Coronary artery (tissue), 2 donors: ENCODE measurements at regions not wholly inside any gene's neighbourhood (a gene's known extent, or its start where the extent isn't known, plus 50 kb on each side); places are given as distances from the start of the nearest gene placed in this dataset.

Source experiments
- DNase-seq: peaks from one replicate; pipeline ENCODE4 v3.0.0-alpha.2; 2017; ENCODE audit warnings: low spot score
- H3K27ac ChIP-seq, 2 donors: fragments of 200-600 bp; sonication (generic); one replicate each; pipeline ENCODE4 v1.5.1; 2016 to 2019
- H3K4me3 ChIP-seq: fragments of 200-600 bp; sonication (generic); 2 replicates; pipeline ENCODE4 v1.5.1; 2016; ENCODE audit warnings: mild to moderate bottlenecking, moderate library complexity
- CTCF ChIP-seq: fragments of 200-600 bp; sonication (generic); IDR thresholded peaks from one replicate; pipeline ENCODE4 v1.5.1; 2019; ENCODE audit warnings: antibody characterized with exemption

- H3K4me3 ChIP-seq, result no peak overlapping the region
- DNase-seq, result no peak
- TF ChIP-seq CTCF, result no peak
- H3K27ac ChIP-seq, result no peak overlapping the region
Observed at GRCh38 chr2:76415821-76416220, 705.1 kb upstream of the GCFC2 start.

GRCh38 chr2:76413436-76413835 is 702.7 kb upstream of the GCFC2 start:
- H3K4me3 ChIP-seq, result no peak overlapping the region
- no peak for TF ChIP-seq CTCF
- no peak overlapping the region for H3K27ac ChIP-seq
- no peak for DNase-seq

- no peak overlapping the region for H3K4me3 ChIP-seq
- H3K27ac ChIP-seq, result no peak overlapping the region
- TF ChIP-seq CTCF, result no peak
- no peak for DNase-seq
Observed at GRCh38 chr2:76406134-76406855, 695.6 kb upstream of the GCFC2 start.

- no peak for DNase-seq
- no peak overlapping the region for H3K4me3 ChIP-seq
- TF ChIP-seq CTCF, result no peak
- H3K27ac ChIP-seq, result no peak overlapping the region
Observed at GRCh38 chr2:76393356-76393755, 682.6 kb upstream of the GCFC2 start.

- DNase-seq, result no peak
- no peak overlapping the region for H3K27ac ChIP-seq
- TF ChIP-seq CTCF, result no peak
Observed at GRCh38 chr2:76391678-76392077, 681.0 kb upstream of the GCFC2 start.

GRCh38 chr2:76387294-76387693 is 676.6 kb upstream of the GCFC2 start:
- no peak for TF ChIP-seq CTCF

More at GRCh38 chr2:76391678-76392077, 681.0 kb upstream of the GCFC2 start:
- H3K4me3 ChIP-seq, result no peak overlapping the region

GRCh38 chr2:76385943-76386342 is 675.2 kb upstream of the GCFC2 start:
- no peak for DNase-seq
- Histone ChIP-seq H3K4me3 (no peak overlapping the region), H3K27ac (no peak overlapping the region)
- no peak for TF ChIP-seq CTCF

More at GRCh38 chr2:76387294-76387693, 676.6 kb upstream of the GCFC2 start:
- Histone ChIP-seq H3K4me3 (no peak overlapping the region), H3K27ac (no peak overlapping the region)
- DNase-seq, result no peak
